ENCODE measurements at regions not wholly inside any gene's neighbourhood (a gene's known extent, or its start where the extent isn't known, plus 50 kb on each side); places are given as distances from the start of the nearest gene placed in this dataset.

DNA sequence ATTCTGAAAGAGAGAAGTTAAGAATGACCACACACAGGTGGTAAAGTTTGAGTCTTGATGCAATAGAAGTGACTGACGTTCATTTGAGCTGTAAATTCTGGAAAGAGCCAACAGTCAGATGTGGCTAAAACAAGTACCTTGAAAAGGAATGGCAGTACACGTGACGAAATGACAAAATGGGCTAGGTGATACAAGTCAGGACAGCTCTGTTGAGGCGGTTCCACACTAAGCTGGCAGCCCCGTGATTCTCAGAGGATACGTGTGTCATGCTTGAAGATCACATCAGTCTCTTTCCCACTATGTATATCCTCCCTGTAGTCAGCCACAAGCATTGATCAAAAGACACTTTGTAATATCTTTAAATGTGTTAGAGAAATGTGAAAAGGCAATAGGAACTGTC lies 881.3 kb upstream of the ADGRL2 start:
- TF ChIP-seq CTCF (conservative IDR thresholded peaks at IDR 0.05): no peak
- no peak overlapping the region for H3K27ac ChIP-seq

GRCh38 chr1:80918380-80918779 lies 882.4 kb upstream of the ADGRL2 start:
- H3K27ac ChIP-seq: no peak overlapping the region
- TF ChIP-seq CTCF (conservative IDR thresholded peaks at IDR 0.05): no peak

DNA sequence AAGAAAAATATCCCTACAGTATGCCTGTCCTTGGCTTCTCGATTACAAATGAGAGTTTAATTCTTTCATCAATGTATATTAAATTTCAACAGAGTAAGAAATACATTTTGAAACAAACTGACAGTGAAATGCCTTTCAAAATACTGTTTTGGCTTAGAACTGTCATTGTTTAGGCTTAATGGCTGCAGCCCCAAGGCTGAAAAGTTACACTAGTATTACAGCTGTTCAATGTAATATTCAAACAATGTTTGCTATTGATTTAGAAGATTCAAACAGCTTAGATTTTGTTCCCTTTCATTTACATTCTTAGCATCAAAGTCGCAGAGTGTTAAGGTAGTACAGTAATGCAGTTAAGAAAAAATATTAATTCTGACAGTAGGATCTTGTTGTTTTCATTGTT lies 882.9 kb upstream of the ADGRL2 start:
- H3K27ac ChIP-seq: no peak overlapping the region
- TF ChIP-seq CTCF (conservative IDR thresholded peaks at IDR 0.05): no peak

- no peak for TF ChIP-seq CTCF (conservative IDR thresholded peaks at IDR 0.05)
- H3K27ac ChIP-seq: no peak overlapping the region
These were observed 883.5 kb upstream of the ADGRL2 start for GRCh38 chr1:80917225-80917624.

DNA sequence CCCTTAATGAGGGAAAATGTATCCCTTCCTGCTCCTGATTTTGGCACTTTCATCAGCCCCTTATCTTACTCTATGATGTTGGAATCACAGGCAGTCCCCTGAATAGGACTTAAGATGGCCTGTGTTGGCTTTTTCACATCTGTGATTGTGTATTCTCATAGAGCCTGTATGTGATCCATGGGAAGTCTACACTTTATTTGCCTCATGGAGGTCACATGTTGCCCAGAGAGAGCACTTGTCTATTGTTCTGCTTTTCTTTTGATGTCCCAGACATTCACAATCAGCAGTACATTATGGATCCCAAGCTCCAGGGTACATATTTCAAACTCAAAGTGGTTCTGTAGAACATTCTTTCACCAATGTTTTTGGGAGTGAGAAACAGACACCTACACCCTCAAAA lies 885.2 kb upstream of the ADGRL2 start:
- no peak for TF ChIP-seq CTCF (conservative IDR thresholded peaks at IDR 0.05)
- no peak overlapping the region for H3K27ac ChIP-seq

- TF ChIP-seq CTCF (conservative IDR thresholded peaks at IDR 0.05): no peak
- H3K27ac ChIP-seq: no peak overlapping the region
These were observed 890.3 kb upstream of the ADGRL2 start for GRCh38 chr1:80910426-80910825.

DNA sequence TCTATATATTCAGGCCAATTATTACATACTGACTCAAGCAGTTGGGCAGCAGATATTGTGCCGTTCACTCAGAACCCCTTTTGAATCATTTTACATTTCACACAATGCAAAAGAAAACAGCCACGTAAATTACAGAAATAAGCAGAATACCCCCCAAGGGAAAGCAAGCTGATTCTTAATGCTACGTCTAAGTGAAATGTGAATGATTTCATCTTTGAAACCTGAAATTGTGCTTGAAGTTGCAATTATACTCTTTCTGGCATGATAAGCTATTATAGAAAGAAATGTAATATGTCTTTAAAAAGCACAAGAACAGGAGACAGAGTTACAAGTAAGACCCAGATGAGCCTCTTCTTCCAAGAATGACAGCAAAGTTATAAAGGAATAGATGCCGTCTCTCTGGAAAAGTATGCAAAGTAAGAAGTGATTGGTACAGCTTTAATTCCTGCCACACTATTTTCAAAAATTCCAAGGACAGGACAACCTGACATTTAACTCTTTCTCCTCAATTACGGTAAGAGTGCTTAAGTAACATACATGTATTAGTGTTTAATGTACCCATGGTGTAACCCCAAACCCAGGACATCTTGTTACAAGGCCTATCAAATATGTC lies 891.5 kb upstream of the ADGRL2 start:
- no peak for TF ChIP-seq CTCF (conservative IDR thresholded peaks at IDR 0.05)
- no peak overlapping the region for H3K27ac ChIP-seq
